Esophagus (tissue), 2 donors: ENCODE measurements at regions not wholly inside any gene's neighbourhood (a gene's known extent, or its start where the extent isn't known, plus 50 kb on each side); places are given as distances from the start of the nearest gene placed in this dataset.
"Not testable (repeated sequence)": the region's sequence is repeated elsewhere in the genome, so short reads cannot be mapped to it uniquely, and the experiment has no call there.

Experiments
- H3K27ac ChIP-seq, 2 donors: one replicate each; pipeline ENCODE4 v1.5.1; 2013; ENCODE audit warnings: low read depth in 2 of 2, mild to moderate bottlenecking in 2 of 2, inconsistent platforms in 1 of 2, low read length in 1 of 2, moderate library complexity in 1 of 2
- H3K27me3 ChIP-seq, 2 donors: one replicate each; pipeline ENCODE4 v1.6.1; 2013; ENCODE audit warnings: low read length in 2 of 2, control low read depth in 1 of 2, mild to moderate bottlenecking in 1 of 2; ENCODE audit not compliant: insufficient read depth in 2 of 2, control insufficient read depth in 1 of 2
- H3K36me3 ChIP-seq, 2 donors: one replicate each; pipeline ENCODE4 v1.6.1; 2013; ENCODE audit warnings: low read length in 1 of 2; ENCODE audit not compliant: control insufficient read depth in 2 of 2, insufficient read depth in 2 of 2
- H3K4me1 ChIP-seq, 2 donors: one replicate each; pipeline ENCODE4 v1.6.1; 2013; ENCODE audit warnings: low read length in 1 of 2; ENCODE audit not compliant: control insufficient read depth in 2 of 2, insufficient read depth in 2 of 2
- H3K4me3 ChIP-seq, 2 donors: one replicate each; pipeline ENCODE4 v1.5.1; 2013; ENCODE audit warnings: low read length in 2 of 2, mild to moderate bottlenecking in 2 of 2, low read depth in 1 of 2, moderate library complexity in 1 of 2
- H3K9me3 ChIP-seq, 2 donors: one replicate each; pipeline ENCODE4 v1.6.1; 2013; ENCODE audit warnings: mild to moderate bottlenecking in 2 of 2, low read depth in 1 of 2, low read length in 1 of 2, moderate library complexity in 1 of 2; ENCODE audit not compliant: control insufficient read depth in 2 of 2, insufficient read depth in 1 of 2
- WGBS, 2 donors: extraction: QIAGEN DNeasy Blood & Tissue Kit; methylation state at CpG; one replicate each; pipeline ENCODE4 v1.1.7; 2013; 5-methylcytosine and 5-hydroxymethylcytosine counted together
- donor health status: healthy with polysubstance abuse.
- donor health status: Bipolar disorder and iron deficiency.

- Histone ChIP-seq H3K4me1 (no peaks in the 10 kb centered on the region), H3K27ac (no peak overlapping the region), H3K4me3 (no peak overlapping the region), H3K9me3 (no peaks in the 10 kb centered on the region), H3K36me3 (no peaks in the 10 kb centered on the region), H3K27me3 (no peaks in the 10 kb centered on the region)
- 88 to 89% methylated on average over 7 of the region's 7 CpGs for WGBS, 2 donors
Observed at GRCh38 chr1:66478116-66478515, 55.8 kb upstream of the SGIP1 start.

GRCh38 chr1:66480162-66480561, 53.8 kb upstream of the SGIP1 start:
- no peak overlapping the region for H3K4me3 ChIP-seq
- whole genome bisulfite sequencing, 2 donors: 59 to 84% methylated on average over 3 of the region's 3 CpGs
- no peaks in the 10 kb centered on the region for H3K4me1 ChIP-seq
- no peaks in the 10 kb centered on the region for H3K36me3 ChIP-seq
- H3K9me3 ChIP-seq: no peaks in the 10 kb centered on the region
- H3K27ac ChIP-seq: no peak overlapping the region
- H3K27me3 ChIP-seq: no peaks in the 10 kb centered on the region

GRCh38 chr1:66481215-66481614, 52.7 kb upstream of the SGIP1 start:
- not testable (repeated sequence) for H3K4me1 ChIP-seq, H3K36me3 ChIP-seq, H3K4me3 ChIP-seq, H3K9me3 ChIP-seq, H3K27me3 ChIP-seq, H3K27ac ChIP-seq
- 55 to 59% methylated on average over 5 to 14 of the region's 15 CpGs for WGBS, 2 donors
